ENCODE measurements at regions not wholly inside any gene's neighbourhood (a gene's known extent, or its start where the extent isn't known, plus 50 kb on each side); places are given as distances from the start of the nearest gene placed in this dataset.

DNA sequence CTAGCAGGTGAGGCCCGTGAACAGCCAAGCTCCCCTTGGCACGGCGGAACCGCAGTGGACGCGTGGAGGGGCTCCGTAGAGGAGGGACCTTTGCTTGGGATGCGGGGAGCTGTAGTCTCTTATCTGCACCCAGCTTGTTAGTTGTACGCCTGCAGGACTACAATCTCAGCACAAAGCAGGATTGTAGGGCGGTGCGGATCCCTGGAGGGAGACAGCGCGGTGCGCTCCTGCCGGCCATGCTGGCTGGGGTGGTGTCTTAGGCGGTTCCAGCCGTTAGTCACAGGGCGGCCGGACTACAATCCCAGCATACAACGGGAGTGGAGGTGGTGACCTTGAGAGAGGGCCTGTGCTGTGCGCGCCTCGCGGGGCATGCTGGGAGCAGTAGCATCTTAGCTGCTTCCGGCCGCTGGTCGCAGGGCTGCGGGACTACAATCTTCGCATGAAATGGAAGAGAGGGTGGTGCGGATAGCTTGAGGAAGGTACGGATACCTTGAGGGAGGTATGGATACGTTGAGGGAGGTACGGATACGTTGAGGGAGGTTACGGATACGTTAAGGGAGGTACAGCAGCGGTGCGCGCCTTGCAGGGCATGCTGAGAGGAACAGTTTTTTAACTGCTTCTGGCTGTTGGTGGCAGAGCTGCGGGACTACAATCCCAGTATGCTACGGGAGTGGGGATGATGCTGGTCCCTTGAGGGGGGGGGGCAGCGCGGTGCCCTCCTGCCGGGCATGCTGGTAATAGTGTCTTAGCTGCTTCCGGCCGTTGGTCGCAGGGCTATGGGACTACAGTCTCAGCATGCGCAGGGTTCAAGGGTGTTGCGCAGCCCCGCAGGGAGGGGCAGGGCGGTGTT lies 1419.1 kb downstream of the UQCRFS1 start (continued):
- TF ChIP-seq ZNF747 (tag by site-specific recombination; IDR thresholded peaks at IDR 0.05) (no peak), ZFP3 (tag by site-specific recombination; IDR thresholded peaks at IDR 0.05; ENCODE audit: low read depth) (no peak), ZNF621 (tag by site-specific recombination; IDR thresholded peaks at IDR 0.05) (no peak), ZNF639 (tag by site-specific recombination; IDR thresholded peaks at IDR 0.05) (peak; percentile 85), ZNF18 (tag by site-specific recombination; IDR thresholded peaks at IDR 0.05) (no peak), PRDM1 (tag by site-specific recombination; IDR thresholded peaks at IDR 0.05) (no peak; the same call in 1 of the 2 replicates), ZFP37 (tag by site-specific recombination; IDR thresholded peaks at IDR 0.05) (peak; percentile 54; the same call in 1 of the 2 replicates), ZNF549 (tag by site-specific recombination; IDR thresholded peaks at IDR 0.05) (no peak; the same call in 1 of the 2 replicates), ZNF510 (tag by site-specific recombination; IDR thresholded peaks at IDR 0.05; ENCODE audit: insufficient replicate concordance) (no peak), SP7 (tag by site-specific recombination; IDR thresholded peaks at IDR 0.05) (peak; percentile 94), ZNF280D (tag by site-specific recombination; IDR thresholded peaks at IDR 0.05) (peak; percentile 10; the same call in 1 of the 2 replicates), TRIM28 (IDR thresholded peaks at IDR 0.05; ENCODE audit: borderline replicate concordance, low read length) (no peak; the same call in 1 of the 2 replicates), ZNF214 (tag by site-specific recombination; IDR thresholded peaks at IDR 0.05; ENCODE audit: borderline replicate concordance) (no peak), ZNF610 (tag by site-specific recombination; IDR thresholded peaks at IDR 0.05; ENCODE audit: borderline replicate concordance) (peak; percentile 62; the same call in 1 of the 2 replicates), ZNF391 (tag by site-specific recombination; IDR thresholded peaks at IDR 0.05; ENCODE audit: borderline replicate concordance, low read depth) (peak; percentile 63; the same call in 1 of the 2 replicates), ZNF768 (tag by site-specific recombination; IDR thresholded peaks at IDR 0.05) (no peak; the same call in 1 of the 2 replicates), ZBTB7A (tag by site-specific recombination; IDR thresholded peaks at IDR 0.05; ENCODE audit: low read depth) (0 out of 2 replicates have a peak, but pooled peaks have one; percentile 8), ZNF366 (tag by site-specific recombination; conservative IDR thresholded peaks at IDR 0.05) (peak; percentile 90), GLI2 (tag by site-specific recombination; IDR thresholded peaks at IDR 0.05; ENCODE audit: borderline replicate concordance, low read depth) (no peak), SCRT1 (tag by site-specific recombination; IDR thresholded peaks at IDR 0.05; ENCODE audit: borderline replicate concordance) (peak; percentile 25; the same call in 1 of the 2 replicates), ZBTB26 (tag by site-specific recombination; optimal IDR thresholded peaks at IDR 0.05) (peak; percentile 90), PRDM6 (tag by site-specific recombination; IDR thresholded peaks at IDR 0.05) (no peak)
- TF ChIP-seq, protein P1, sequence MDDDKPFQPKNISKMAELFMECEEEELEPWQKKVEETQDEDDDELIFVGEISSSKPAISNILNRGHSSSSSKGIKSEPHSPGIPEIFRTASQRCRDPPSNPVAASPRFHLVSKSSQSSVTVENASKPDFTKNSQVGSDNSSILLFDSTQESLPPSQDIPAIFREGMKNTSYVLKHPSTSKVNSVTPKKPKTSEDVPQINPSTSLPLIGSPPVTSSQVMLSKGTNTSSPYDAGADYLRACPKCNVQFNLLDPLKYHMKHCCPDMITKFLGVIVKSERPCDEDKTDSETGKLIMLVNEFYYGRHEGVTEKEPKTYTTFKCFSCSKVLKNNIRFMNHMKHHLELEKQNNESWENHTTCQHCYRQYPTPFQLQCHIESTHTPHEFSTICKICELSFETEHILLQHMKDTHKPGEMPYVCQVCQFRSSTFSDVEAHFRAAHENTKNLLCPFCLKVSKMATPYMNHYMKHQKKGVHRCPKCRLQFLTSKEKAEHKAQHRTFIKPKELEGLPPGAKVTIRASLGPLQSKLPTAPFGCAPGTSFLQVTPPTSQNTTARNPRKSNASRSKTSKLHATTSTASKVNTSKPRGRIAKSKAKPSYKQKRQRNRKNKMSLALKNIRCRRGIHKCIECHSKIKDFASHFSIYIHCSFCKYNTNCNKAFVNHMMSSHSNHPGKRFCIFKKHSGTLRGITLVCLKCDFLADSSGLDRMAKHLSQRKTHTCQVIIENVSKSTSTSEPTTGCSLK (tag by site-specific recombination; IDR thresholded peaks at IDR 0.05): 0 out of 2 replicates have a peak, but pooled peaks have one; percentile 56
- TF ChIP-seq, protein P2, sequence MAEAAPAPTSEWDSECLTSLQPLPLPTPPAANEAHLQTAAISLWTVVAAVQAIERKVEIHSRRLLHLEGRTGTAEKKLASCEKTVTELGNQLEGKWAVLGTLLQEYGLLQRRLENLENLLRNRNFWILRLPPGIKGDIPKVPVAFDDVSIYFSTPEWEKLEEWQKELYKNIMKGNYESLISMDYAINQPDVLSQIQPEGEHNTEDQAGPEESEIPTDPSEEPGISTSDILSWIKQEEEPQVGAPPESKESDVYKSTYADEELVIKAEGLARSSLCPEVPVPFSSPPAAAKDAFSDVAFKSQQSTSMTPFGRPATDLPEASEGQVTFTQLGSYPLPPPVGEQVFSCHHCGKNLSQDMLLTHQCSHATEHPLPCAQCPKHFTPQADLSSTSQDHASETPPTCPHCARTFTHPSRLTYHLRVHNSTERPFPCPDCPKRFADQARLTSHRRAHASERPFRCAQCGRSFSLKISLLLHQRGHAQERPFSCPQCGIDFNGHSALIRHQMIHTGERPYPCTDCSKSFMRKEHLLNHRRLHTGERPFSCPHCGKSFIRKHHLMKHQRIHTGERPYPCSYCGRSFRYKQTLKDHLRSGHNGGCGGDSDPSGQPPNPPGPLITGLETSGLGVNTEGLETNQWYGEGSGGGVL (tag by site-specific recombination; IDR thresholded peaks at IDR 0.05): no peak; the same call in 1 of the 2 replicates
